SK-N-MC (cell line): ENCODE measurements at regions not wholly inside any gene's neighbourhood (a gene's known extent, or its start where the extent isn't known, plus 50 kb on each side); places are given as distances from the start of the nearest gene placed in this dataset.

Experiments
- DNase-seq: peaks from one replicate; pipeline ENCODE4 v3.0.0-alpha.2; 2011; ENCODE audit warnings: low read depth, low spot score
- H3K27ac ChIP-seq: fragments of 200-600 bp; sonication (generic); 2 replicates; pipeline ENCODE4 v1.5.1; 2016; ENCODE audit warnings: mixed run types
- H3K36me3 ChIP-seq: fragments of 200-600 bp; sonication (generic); 2 replicates; pipeline ENCODE4 v1.6.1; 2017; ENCODE audit warnings: antibody characterized with exemption, low read length, mixed read lengths; ENCODE audit not compliant: insufficient read depth
- H3K4me3 ChIP-seq: fragments of 200-600 bp; sonication (generic); 2 replicates; pipeline ENCODE4 v1.5.1; 2016
- H3K9ac ChIP-seq: fragments of 200-600 bp; sonication (generic); 2 replicates; pipeline ENCODE4 v1.8.0; 2017; ENCODE audit warnings: mixed run types, mixed read lengths; ENCODE audit not compliant: insufficient read length
- H3K9me3 ChIP-seq: fragments of 200-600 bp; sonication (generic); 2 replicates; pipeline ENCODE4 v1.6.1; 2017; ENCODE audit warnings: low read depth, mild to moderate bottlenecking, antibody characterized with exemption, low read length, moderate library complexity, mixed read lengths
- EZH2 ChIP-seq: fragments of 200-600 bp; sonication (generic); IDR thresholded peaks from one replicate; pipeline ENCODE4 v1.6.1; 2017; ENCODE audit warnings: antibody characterized with exemption
- FOXP2 ChIP-seq: optimal IDR thresholded peaks from 2 replicates; pipeline ENCODE3; 2011; ENCODE audit warnings: mild to moderate bottlenecking, moderate library complexity; ENCODE audit not compliant: insufficient read depth; ENCODE audit errors: extremely low read length, control extremely low read depth
- POLR2AphosphoS5 ChIP-seq: IDR thresholded peaks from 2 replicates; pipeline ENCODE4 v1.6.1; 2012; ENCODE audit warnings: mild to moderate bottlenecking, low read depth, low read length, borderline replicate concordance

- Histone ChIP-seq H3K4me3 (no peak overlapping the region), H3K36me3 (peaks cover 25% of the 10 kb centered on the region; the same call in 1 of the 2 replicates), H3K9me3 (no peaks in the 10 kb centered on the region), H3K9ac (no peak overlapping the region), H3K27ac (no peak overlapping the region)
- TF ChIP-seq FOXP2 (no peak), POLR2AphosphoS5 (no peak), EZH2 (no peak)
- no peak for DNase-seq
These were observed 135.6 kb downstream of the RFLNA start for GRCh38 chr12:124430491-124430890.

GRCh38 chr12:124429535-124429934, 134.6 kb downstream of the RFLNA start:
- no peak overlapping the region for H3K27ac ChIP-seq
- peaks cover 27% of the 10 kb centered on the region; the same call in 1 of the 2 replicates for H3K36me3 ChIP-seq
- DNase-seq, result no peak
- no peak overlapping the region for H3K9ac ChIP-seq
- no peak overlapping the region for H3K4me3 ChIP-seq
- H3K9me3 ChIP-seq, result no peaks in the 10 kb centered on the region
- TF ChIP-seq FOXP2, result no peak
- TF ChIP-seq POLR2AphosphoS5, result no peak
- no peak for TF ChIP-seq EZH2

- TF ChIP-seq FOXP2, result no peak
- TF ChIP-seq EZH2, result no peak
- no peak for TF ChIP-seq POLR2AphosphoS5
- H3K27ac ChIP-seq, result no peak overlapping the region
These were observed 133.9 kb downstream of the RFLNA start for GRCh38 chr12:124428792-124429281.

GRCh38 chr12:124428136-124428791, 133.4 kb downstream of the RFLNA start:
- Histone ChIP-seq H3K9ac (no peak overlapping the region), H3K4me3 (no peak overlapping the region), H3K36me3 (peaks cover 36% of the 10 kb centered on the region; the same call in 1 of the 2 replicates), H3K9me3 (no peaks in the 10 kb centered on the region), H3K27ac (no peak overlapping the region)
- DNase-seq, result no peak
- TF ChIP-seq POLR2AphosphoS5, result no peak
- TF ChIP-seq EZH2, result no peak
- no peak for TF ChIP-seq FOXP2

More at GRCh38 chr12:124428792-124429281, 133.9 kb downstream of the RFLNA start:
- Histone ChIP-seq H3K9me3 (no peaks in the 10 kb centered on the region), H3K36me3 (peaks cover 31% of the 10 kb centered on the region; the same call in 1 of the 2 replicates), H3K4me3 (no peak overlapping the region), H3K9ac (no peak overlapping the region)
- no peak for DNase-seq

GRCh38 chr12:124426594-124427555, 132.0 kb downstream of the RFLNA start:
- no peaks in the 10 kb centered on the region for H3K9me3 ChIP-seq
- no peak overlapping the region for H3K9ac ChIP-seq
- no peak overlapping the region for H3K4me3 ChIP-seq
- peaks cover 36% of the 10 kb centered on the region; the same call in 1 of the 2 replicates for H3K36me3 ChIP-seq
- DNase-seq, result no peak
- H3K27ac ChIP-seq, result no peak overlapping the region
- TF ChIP-seq FOXP2 (no peak), POLR2AphosphoS5 (no peak), EZH2 (no peak)

- TF ChIP-seq POLR2AphosphoS5, result no peak
- no peak for TF ChIP-seq FOXP2
- H3K9me3 ChIP-seq, result no peaks in the 10 kb centered on the region
- H3K36me3 ChIP-seq, result peaks cover 32% of the 10 kb centered on the region; the same call in 1 of the 2 replicates
- no peak overlapping the region for H3K9ac ChIP-seq
- no peak overlapping the region for H3K27ac ChIP-seq
- DNase-seq, result no peak
- no peak overlapping the region for H3K4me3 ChIP-seq
These were observed 130.8 kb downstream of the RFLNA start for GRCh38 chr12:124425667-124426066.

- Histone ChIP-seq H3K4me3 (no peak overlapping the region), H3K27ac (no peak overlapping the region), H3K9ac (no peak overlapping the region), H3K36me3 (peaks cover 34% of the 10 kb centered on the region; the same call in 1 of the 2 replicates), H3K9me3 (no peaks in the 10 kb centered on the region)
- DNase-seq, result no peak
- no peak for TF ChIP-seq EZH2
These were observed 129.6 kb downstream of the RFLNA start for GRCh38 chr12:124424516-124424905.

GRCh38 chr12:124423761-124424515, 129.0 kb downstream of the RFLNA start:
- Histone ChIP-seq H3K27ac (no peak overlapping the region), H3K36me3 (peaks cover 35% of the 10 kb centered on the region; the same call in 1 of the 2 replicates), H3K9me3 (no peaks in the 10 kb centered on the region), H3K4me3 (no peak overlapping the region), H3K9ac (no peak overlapping the region)
- DNase-seq, result no peak
- no peak for TF ChIP-seq FOXP2
- TF ChIP-seq EZH2, result no peak
- TF ChIP-seq POLR2AphosphoS5, result no peak
